HCT116 (cell line): ENCODE measurements at regions not wholly inside any gene's neighbourhood (a gene's known extent, or its start where the extent isn't known, plus 50 kb on each side); places are given as distances from the start of the nearest gene placed in this dataset.

ENCODE experiments used
- ATAC-seq: fragments of 200-7000 bp; cut with Tn5 transposase; 2 replicates; pipeline ENCODE4 v1.9.1; 2020; ENCODE audit warnings: mild to moderate bottlenecking, moderate library complexity
- BruUV-seq: library from RNA; stranded (reverse); fragments of 400-500 nt; replicated peaks from 2 replicates; lab custom pipeline; 2021; lab: Mats Ljungman, UMichigan
- CTCF ChIA-PET: fragments of 300-600 bp; sonication (Branson Sonifier 250); formaldehyde crosslinking; loops from one replicate; lab custom pipeline; 2021; ENCODE audit warnings: antibody characterized with exemption; lab: Charles Lee
- POLR2A ChIA-PET: fragments of 300-600, 350-600 bp; sonication (Branson Sonifier 250); formaldehyde crosslinking; loops from one replicate; lab custom pipeline; 2021; ENCODE audit warnings: antibody characterized with exemption; lab: Charles Lee
- RAD21 ChIA-PET, 2 experiments: fragments of 300-600 bp; sonication (Branson Sonifier 250); formaldehyde crosslinking; loops; one replicate each; lab custom pipeline; 2023; ENCODE audit warnings: low total read pairs in 2 of 2; ENCODE audit not compliant: uncharacterized antibody in 2 of 2, unreplicated experiment in 2 of 2, low non-redundant PET in 1 of 2; lab: Charles Lee
- DNase-seq: peaks from one replicate; pipeline ENCODE4 v3.0.0-alpha.2; 2010; ENCODE audit warnings: low read depth, low spot score
- H2AFZ ChIP-seq: fragments of 200-600 bp; shearing (Covaris generic), sonication (generic); 2 replicates; pipeline ENCODE4 v1.6.1; 2017; ENCODE audit warnings: low read depth, mixed run types, mixed read lengths, antibody characterized with exemption, low read length; ENCODE audit not compliant: poor library complexity, severe bottlenecking
- H3K27ac ChIP-seq: 2 replicates; pipeline ENCODE4 v1.5.1; 2012; ENCODE audit warnings: low read depth, low read length
- H3K27me3 ChIP-seq: fragments of 200-600 bp; sonication (generic); 2 replicates; pipeline ENCODE4 v1.6.1; 2016; ENCODE audit warnings: mixed run types, low read length, mixed read lengths; ENCODE audit not compliant: insufficient read depth
- H3K36me3 ChIP-seq, 2 experiments: fragments of 200-500 bp in 1 of 2; fragments of 200-600 bp in 1 of 2; sonication (Bioruptor generic) in 1 of 2; sonication (generic) in 1 of 2; 2 replicates each; pipeline versions ENCODE4 v1.5.1 to v1.6.1; 2014 to 2016; ENCODE audit warnings: low read length in 2 of 2, inconsistent platforms in 1 of 2, mixed read lengths in 1 of 2, mixed run types in 1 of 2; ENCODE audit not compliant: insufficient read depth in 2 of 2, control insufficient read depth in 1 of 2
- H3K4me1 ChIP-seq, 2 experiments: fragments of 200-600 bp in 1 of 2; sonication (generic) in 1 of 2; 2 replicates each; pipeline versions ENCODE4 v1.5.1 to v1.6.1; 2012 to 2017; ENCODE audit warnings: low read length in 2 of 2, inconsistent platforms in 1 of 2, mild to moderate bottlenecking in 1 of 2, mixed read lengths in 1 of 2, mixed run types in 1 of 2, moderate library complexity in 1 of 2; ENCODE audit not compliant: insufficient read depth in 2 of 2, control insufficient read depth in 1 of 2
- H3K4me2 ChIP-seq: fragments of 200-600 bp; sonication (generic); 2 replicates; pipeline ENCODE4 v1.6.1; 2017; ENCODE audit warnings: mixed run types, low read length, mixed read lengths
- H3K4me3 ChIP-seq, 2 experiments: fragments of 200-600 bp in 1 of 2; sonication (generic) in 1 of 2; replicated peaks in 1 of 2; 2 replicates each; pipeline ENCODE4 v1.5.1; 2011 to 2016; ENCODE audit warnings: low read length in 2 of 2, control low read depth in 1 of 2, low read depth in 1 of 2, mild to moderate bottlenecking in 1 of 2, mixed read lengths in 1 of 2, mixed run types in 1 of 2
- H3K79me2 ChIP-seq: fragments of 200-600 bp; sonication (generic); 2 replicates; pipeline ENCODE4 v1.6.1; 2017; ENCODE audit warnings: mild to moderate bottlenecking, mixed run types, low read length, moderate library complexity, mixed read lengths; ENCODE audit not compliant: insufficient read depth
- H3K9ac ChIP-seq: fragments of 200-600 bp; sonication (generic); 2 replicates; pipeline ENCODE4 v1.6.1; 2016; ENCODE audit warnings: low read length, mixed read lengths
- H3K9me2 ChIP-seq: fragments of 200-600 bp; sonication (generic), shearing (Covaris generic); 2 replicates; pipeline ENCODE4 v1.6.1; 2017; ENCODE audit warnings: mixed run types, mild to moderate bottlenecking, moderate library complexity; ENCODE audit not compliant: insufficient read depth
- H3K9me3 ChIP-seq, 2 experiments: fragments of 200-500 bp in 1 of 2; fragments of 200-600 bp in 1 of 2; sonication (Bioruptor generic) in 1 of 2; sonication (generic) in 1 of 2; 2 replicates each; pipeline ENCODE4 v1.6.1; 2014 to 2017; ENCODE audit warnings: low read length in 2 of 2, mixed read lengths in 2 of 2, inconsistent platforms in 1 of 2, low read depth in 1 of 2, mild to moderate bottlenecking in 1 of 2, mixed run types in 1 of 2, moderate library complexity in 1 of 2; ENCODE audit not compliant: control insufficient read depth in 1 of 2, insufficient read depth in 1 of 2
- H4K20me1 ChIP-seq: fragments of 200-600 bp; sonication (generic), shearing (Covaris generic); 2 replicates; pipeline ENCODE4 v1.6.1; 2017; ENCODE audit warnings: mixed run types, mild to moderate bottlenecking, moderate library complexity; ENCODE audit not compliant: insufficient read depth
- CBX3 ChIP-seq: IDR thresholded peaks from 2 replicates; pipeline ENCODE4 v1.6.1; 2012; ENCODE audit warnings: low read depth
- EGR1 ChIP-seq: IDR thresholded peaks from 2 replicates; pipeline ENCODE4 v1.6.1; 2012; ENCODE audit warnings: low read depth
- JUND ChIP-seq: IDR thresholded peaks from 2 replicates; pipeline ENCODE4 v1.6.1; 2012
- POLR2AphosphoS5 ChIP-seq: IDR thresholded peaks from 2 replicates; pipeline ENCODE4 v1.6.1; 2011; ENCODE audit warnings: mild to moderate bottlenecking, low read depth, low read length, moderate library complexity
- RAD21 ChIP-seq: IDR thresholded peaks from 2 replicates; pipeline ENCODE4 v1.6.1; 2012; ENCODE audit warnings: low read depth, mild to moderate bottlenecking
- SIN3A ChIP-seq: IDR thresholded peaks from 2 replicates; pipeline ENCODE4 v1.6.1; 2012; ENCODE audit warnings: low read depth
- SP1 ChIP-seq: IDR thresholded peaks from 2 replicates; pipeline ENCODE4 v1.6.1; 2012; ENCODE audit warnings: low read depth
- YY1 ChIP-seq: IDR thresholded peaks from 2 replicates; pipeline ENCODE4 v1.6.1; 2011; ENCODE audit warnings: low read length, low read depth, moderate library complexity, mild to moderate bottlenecking; ENCODE audit not compliant: insufficient replicate concordance; ENCODE audit errors: extremely low read depth
- ZFX ChIP-seq: fragments of 450-650 bp; IDR thresholded peaks from 2 replicates; pipeline ENCODE4 v1.6.1; 2017
- intact Hi-C: fragments of 100-400 bp; cut with micrococcal nuclease; formaldehyde crosslinking; loops from 2 replicates; pipeline ENCODE4 v1.10.0; 2022
- TF ChIP-seq, protein P1 (sequence below): IDR thresholded peaks from 2 replicates; pipeline ENCODE4 v1.6.1; 2012; ENCODE audit warnings: low read depth
- TF ChIP-seq, protein P2 (sequence below): IDR thresholded peaks from 2 replicates; pipeline ENCODE4 v1.6.1; 2011; ENCODE audit warnings: mild to moderate bottlenecking, low read length, moderate library complexity; ENCODE audit not compliant: insufficient replicate concordance; ENCODE audit errors: extremely low read depth
- TF ChIP-seq, protein P3 (sequence below), 3 experiments: fragments of 200-600 bp in 1 of 3; sonication (generic) in 1 of 3; IDR thresholded peaks in 2 of 3; conservative IDR thresholded peaks in 1 of 3; 2 replicates each; pipeline ENCODE4 v1.5.1; 2012 to 2017; ENCODE audit warnings: low read depth in 2 of 3, low read length in 2 of 3, antibody characterized with exemption in 1 of 3, borderline replicate concordance in 1 of 3, control low read depth in 1 of 3, mild to moderate bottlenecking in 1 of 3, mixed read lengths in 1 of 3, mixed run types in 1 of 3, moderate library complexity in 1 of 3; ENCODE audit not compliant: insufficient read depth in 1 of 3

DNA sequence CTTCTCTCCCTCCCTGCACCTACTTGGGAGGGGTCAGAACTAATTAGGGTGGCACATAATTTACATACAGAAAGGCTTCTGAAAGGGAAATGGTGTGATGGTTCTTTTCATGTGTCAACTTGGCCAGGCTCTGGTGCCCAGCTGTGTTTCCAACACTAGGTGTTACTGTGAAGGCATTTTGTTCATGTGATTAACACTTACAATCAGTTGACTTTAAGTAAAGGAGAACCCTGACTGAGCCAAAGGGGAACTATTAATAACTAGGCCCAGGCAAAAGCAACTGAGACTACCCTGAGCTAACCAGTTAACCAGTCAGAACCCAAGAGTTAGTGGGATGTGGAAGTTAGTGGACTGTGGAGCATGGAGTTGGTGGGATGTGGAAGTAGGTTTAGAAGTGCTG lies 114.9 kb downstream of the SEC16B start:
- Histone ChIP-seq H3K4me2 (no peak overlapping the region), H3K36me3 (no peaks in the 10 kb centered on the region), H3K9me3 (no peaks in the 10 kb centered on the region), H3K27me3 (peaks cover 33% of the 10 kb centered on the region), H2AFZ (no peak overlapping the region), H3K9me2 (no peaks in the 10 kb centered on the region), H3K79me2 (no peaks in the 10 kb centered on the region), H3K27ac (no peak overlapping the region), H4K20me1 (no peaks in the 10 kb centered on the region), H3K4me3 (no peak overlapping the region), H3K4me1 (no peaks in the 10 kb centered on the region), H3K9ac (no peak overlapping the region)
- ChIA-PET RAD21 (no interaction called here), CTCF (no interaction called here), POLR2A (no interaction called here)
- TF ChIP-seq CBX3 (no peak), EGR1 (no peak), ZFX (no peak), RAD21 (no peak), POLR2AphosphoS5 (no peak), SIN3A (no peak), SP1 (no peak), JUND (no peak), YY1 (no peak)
- TF ChIP-seq, protein P1, sequence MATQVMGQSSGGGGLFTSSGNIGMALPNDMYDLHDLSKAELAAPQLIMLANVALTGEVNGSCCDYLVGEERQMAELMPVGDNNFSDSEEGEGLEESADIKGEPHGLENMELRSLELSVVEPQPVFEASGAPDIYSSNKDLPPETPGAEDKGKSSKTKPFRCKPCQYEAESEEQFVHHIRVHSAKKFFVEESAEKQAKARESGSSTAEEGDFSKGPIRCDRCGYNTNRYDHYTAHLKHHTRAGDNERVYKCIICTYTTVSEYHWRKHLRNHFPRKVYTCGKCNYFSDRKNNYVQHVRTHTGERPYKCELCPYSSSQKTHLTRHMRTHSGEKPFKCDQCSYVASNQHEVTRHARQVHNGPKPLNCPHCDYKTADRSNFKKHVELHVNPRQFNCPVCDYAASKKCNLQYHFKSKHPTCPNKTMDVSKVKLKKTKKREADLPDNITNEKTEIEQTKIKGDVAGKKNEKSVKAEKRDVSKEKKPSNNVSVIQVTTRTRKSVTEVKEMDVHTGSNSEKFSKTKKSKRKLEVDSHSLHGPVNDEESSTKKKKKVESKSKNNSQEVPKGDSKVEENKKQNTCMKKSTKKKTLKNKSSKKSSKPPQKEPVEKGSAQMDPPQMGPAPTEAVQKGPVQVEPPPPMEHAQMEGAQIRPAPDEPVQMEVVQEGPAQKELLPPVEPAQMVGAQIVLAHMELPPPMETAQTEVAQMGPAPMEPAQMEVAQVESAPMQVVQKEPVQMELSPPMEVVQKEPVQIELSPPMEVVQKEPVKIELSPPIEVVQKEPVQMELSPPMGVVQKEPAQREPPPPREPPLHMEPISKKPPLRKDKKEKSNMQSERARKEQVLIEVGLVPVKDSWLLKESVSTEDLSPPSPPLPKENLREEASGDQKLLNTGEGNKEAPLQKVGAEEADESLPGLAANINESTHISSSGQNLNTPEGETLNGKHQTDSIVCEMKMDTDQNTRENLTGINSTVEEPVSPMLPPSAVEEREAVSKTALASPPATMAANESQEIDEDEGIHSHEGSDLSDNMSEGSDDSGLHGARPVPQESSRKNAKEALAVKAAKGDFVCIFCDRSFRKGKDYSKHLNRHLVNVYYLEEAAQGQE, result no peak
- TF ChIP-seq, protein P2, sequence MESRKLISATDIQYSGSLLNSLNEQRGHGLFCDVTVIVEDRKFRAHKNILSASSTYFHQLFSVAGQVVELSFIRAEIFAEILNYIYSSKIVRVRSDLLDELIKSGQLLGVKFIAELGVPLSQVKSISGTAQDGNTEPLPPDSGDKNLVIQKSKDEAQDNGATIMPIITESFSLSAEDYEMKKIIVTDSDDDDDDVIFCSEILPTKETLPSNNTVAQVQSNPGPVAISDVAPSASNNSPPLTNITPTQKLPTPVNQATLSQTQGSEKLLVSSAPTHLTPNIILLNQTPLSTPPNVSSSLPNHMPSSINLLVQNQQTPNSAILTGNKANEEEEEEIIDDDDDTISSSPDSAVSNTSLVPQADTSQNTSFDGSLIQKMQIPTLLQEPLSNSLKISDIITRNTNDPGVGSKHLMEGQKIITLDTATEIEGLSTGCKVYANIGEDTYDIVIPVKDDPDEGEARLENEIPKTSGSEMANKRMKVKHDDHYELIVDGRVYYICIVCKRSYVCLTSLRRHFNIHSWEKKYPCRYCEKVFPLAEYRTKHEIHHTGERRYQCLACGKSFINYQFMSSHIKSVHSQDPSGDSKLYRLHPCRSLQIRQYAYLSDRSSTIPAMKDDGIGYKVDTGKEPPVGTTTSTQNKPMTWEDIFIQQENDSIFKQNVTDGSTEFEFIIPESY, result no peak
- TF ChIP-seq, protein P3, sequence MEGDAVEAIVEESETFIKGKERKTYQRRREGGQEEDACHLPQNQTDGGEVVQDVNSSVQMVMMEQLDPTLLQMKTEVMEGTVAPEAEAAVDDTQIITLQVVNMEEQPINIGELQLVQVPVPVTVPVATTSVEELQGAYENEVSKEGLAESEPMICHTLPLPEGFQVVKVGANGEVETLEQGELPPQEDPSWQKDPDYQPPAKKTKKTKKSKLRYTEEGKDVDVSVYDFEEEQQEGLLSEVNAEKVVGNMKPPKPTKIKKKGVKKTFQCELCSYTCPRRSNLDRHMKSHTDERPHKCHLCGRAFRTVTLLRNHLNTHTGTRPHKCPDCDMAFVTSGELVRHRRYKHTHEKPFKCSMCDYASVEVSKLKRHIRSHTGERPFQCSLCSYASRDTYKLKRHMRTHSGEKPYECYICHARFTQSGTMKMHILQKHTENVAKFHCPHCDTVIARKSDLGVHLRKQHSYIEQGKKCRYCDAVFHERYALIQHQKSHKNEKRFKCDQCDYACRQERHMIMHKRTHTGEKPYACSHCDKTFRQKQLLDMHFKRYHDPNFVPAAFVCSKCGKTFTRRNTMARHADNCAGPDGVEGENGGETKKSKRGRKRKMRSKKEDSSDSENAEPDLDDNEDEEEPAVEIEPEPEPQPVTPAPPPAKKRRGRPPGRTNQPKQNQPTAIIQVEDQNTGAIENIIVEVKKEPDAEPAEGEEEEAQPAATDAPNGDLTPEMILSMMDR (IDR thresholded peaks at IDR 0.05 in 2 of 3, conservative IDR thresholded peaks at IDR 0.05 in 1 of 3; ENCODE audit: borderline replicate concordance in 1 of 3, insufficient read depth in 1 of 3, low read depth in 2 of 3, low read length in 2 of 3), result no peak
- no peak for ATAC-seq
- intact Hi-C loops, result no loop called here
- BruUV-seq, result no TSS peak
- DNase-seq, result no peak
